K562 (cell line): ENCODE measurements at regions not wholly inside any gene's neighbourhood (a gene's known extent, or its start where the extent isn't known, plus 50 kb on each side); places are given as distances from the start of the nearest gene placed in this dataset.

Experiments
- ATAC-seq: fragments of 200-7000 bp; cut with Tn5 transposase; 3 replicates; pipeline ENCODE4 v1.9.1; 2020; ENCODE audit warnings: moderate library complexity
- BruUV-seq: library from RNA; stranded (reverse); fragments of 400-500 nt; replicated peaks from 2 replicates; lab custom pipeline; 2021; lab: Mats Ljungman, UMichigan
- CTCF ChIA-PET: fragments of 300-600 bp; formaldehyde crosslinking; extraction: SDS; loops from one replicate; lab custom pipeline; 2021; ENCODE audit warnings: low intra/inter-chr PET ratio; lab: Yijun Ruan, JAX
- POLR2A ChIA-PET: fragments of 300-600, 350-650 bp; sonication (Branson Sonifier 250); formaldehyde crosslinking; extraction: SDS; loops from one replicate; lab custom pipeline; 2021; ENCODE audit warnings: antibody characterized with exemption, inconsistent platforms; lab: Yijun Ruan, JAX
- DNase-seq, 4 experiments: peaks; one replicate each; pipeline versions ENCODE4 v3.0.0 to v3.0.0-alpha.2; 2011 to 2018; ENCODE audit warnings: low spot score in 3 of 4, mixed read lengths in 3 of 4; ENCODE audit errors: extremely low read depth in 1 of 4
- FAIRE-seq: peaks from 2 replicates; lab custom pipeline; 2011; peaks lifted over from hg19 to GRCh38; lab: Jason Lieb, UNC
- H2AFZ ChIP-seq: 2 replicates; pipeline ENCODE4 v1.6.0; 2011; ENCODE audit warnings: low read depth, low read length, control low read depth, inconsistent platforms
- H3K27ac ChIP-seq: fragments of 200-600 bp; 3 replicates; pipeline ENCODE4 v1.8.0; 2011; ENCODE audit warnings: low read depth, mild to moderate bottlenecking, control low read depth, inconsistent platforms, low read length, moderate library complexity, mixed read lengths; ENCODE audit errors: extremely low read depth
- H3K27me3 ChIP-seq, 2 experiments: fragments of 300-600 bp in 1 of 2; 2 replicates in 1 of 2; 3 replicates in 1 of 2; pipeline versions ENCODE4 v1.6.0 to v1.8.0; 2011; ENCODE audit warnings: inconsistent platforms in 2 of 2, low read length in 2 of 2, mild to moderate bottlenecking in 1 of 2, mixed read lengths in 1 of 2, moderate library complexity in 1 of 2; ENCODE audit not compliant: control insufficient read depth in 2 of 2, insufficient read depth in 2 of 2
- H3K36me3 ChIP-seq: fragments of 300-600 bp; 3 replicates; pipeline ENCODE4 v1.8.0; 2011; ENCODE audit warnings: mild to moderate bottlenecking, low read length, inconsistent platforms; ENCODE audit not compliant: control insufficient read depth, insufficient read depth
- H3K4me1 ChIP-seq, 2 experiments: fragments of 200-600 bp in 1 of 2; replicated peaks in 1 of 2; 2 replicates in 1 of 2; 3 replicates in 1 of 2; pipeline versions ENCODE4 v1.5.1 to v1.8.0; 2011; ENCODE audit warnings: inconsistent platforms in 2 of 2, low read length in 2 of 2, mild to moderate bottlenecking in 1 of 2, mixed read lengths in 1 of 2, moderate library complexity in 1 of 2; ENCODE audit not compliant: control insufficient read depth in 2 of 2, insufficient read depth in 2 of 2
- H3K4me2 ChIP-seq: 2 replicates; pipeline ENCODE4 v1.6.1; 2011; ENCODE audit warnings: low read length, control low read depth, inconsistent platforms, mixed read lengths; ENCODE audit not compliant: insufficient read depth
- H3K4me3 ChIP-seq: fragments of 200-600 bp; sonication (generic), shearing (Covaris generic); 2 replicates; pipeline ENCODE4 v1.5.1; 2016; ENCODE audit warnings: control low read depth, inconsistent platforms
- H3K79me2 ChIP-seq: fragments of 200-600 bp; 3 replicates; pipeline ENCODE4 v1.8.0; 2011; ENCODE audit warnings: low read length, inconsistent platforms; ENCODE audit not compliant: control insufficient read depth, insufficient read depth
- H3K9ac ChIP-seq, 2 experiments: 2 replicates each; pipeline versions ENCODE4 v1.6.0 to v1.6.1; 2011; ENCODE audit warnings: low read depth in 2 of 2, low read length in 2 of 2, control low read depth in 1 of 2, inconsistent platforms in 1 of 2, mild to moderate bottlenecking in 1 of 2, mixed read lengths in 1 of 2; ENCODE audit not compliant: insufficient read depth in 1 of 2
- H3K9me1 ChIP-seq: one replicate; pipeline ENCODE4 v1.6.0; 2011; ENCODE audit warnings: inconsistent platforms, mild to moderate bottlenecking, low read length, moderate library complexity; ENCODE audit not compliant: control insufficient read depth, insufficient read depth
- H3K9me3 ChIP-seq: replicated peaks from 2 replicates; pipeline ENCODE4 v1.5.1; 2011; ENCODE audit warnings: low read depth, low read length, inconsistent platforms; ENCODE audit not compliant: control insufficient read depth, insufficient read depth
- H4K20me1 ChIP-seq: replicated peaks from 2 replicates; pipeline ENCODE4 v1.6.1; 2011; ENCODE audit warnings: low read length, inconsistent platforms, mixed read lengths; ENCODE audit not compliant: control insufficient read depth, insufficient read depth
- BRF1 ChIP-seq: IDR thresholded peaks from 3 replicates; pipeline ENCODE4 v1.6.1; 2011; ENCODE audit warnings: borderline replicate concordance, mild to moderate bottlenecking; ENCODE audit not compliant: insufficient read length; ENCODE audit errors: extremely low read depth
- EGR1 ChIP-seq: fragments of 450-650 bp; conservative IDR thresholded peaks from 2 replicates; pipeline ENCODE4 v1.6.1; 2017; ENCODE audit warnings: mild to moderate bottlenecking
- ETV5 ChIP-seq: sonication (generic); formaldehyde crosslinking; IDR thresholded peaks from 2 replicates; pipeline ENCODE4 v1.4.0; 2020; ENCODE audit warnings: low read depth, mild to moderate bottlenecking, missing genetic modification reagents
- TAF9B ChIP-seq: fragments of 450-650 bp; IDR thresholded peaks from 2 replicates; pipeline ENCODE4 v1.6.1; 2018; ENCODE audit warnings: mild to moderate bottlenecking; ENCODE audit not compliant: partially characterized antibody
- WHSC1 ChIP-seq: IDR thresholded peaks from one replicate; pipeline ENCODE4 v1.6.1; 2012; ENCODE audit warnings: low read length, control low read depth, inconsistent platforms
- ZNF143 ChIP-seq: sonication (generic); formaldehyde crosslinking; IDR thresholded peaks from 2 replicates; pipeline ENCODE4 v1.9.0; 2022; ENCODE audit warnings: mild to moderate bottlenecking, missing genetic modification reagents
- ZNF318 ChIP-seq, 2 experiments: fragments of 450-650 bp; IDR thresholded peaks; 2 replicates each; pipeline ENCODE4 v1.6.1; 2016; ENCODE audit warnings: mild to moderate bottlenecking in 2 of 2, borderline replicate concordance in 1 of 2, low read depth in 1 of 2, moderate library complexity in 1 of 2
- ZNF696 ChIP-seq: fragments of 250-450 bp; sonication (Bioruptor Pico); conservative IDR thresholded peaks from 2 replicates; pipeline ENCODE4 v1.4.0; 2020; ENCODE audit warnings: mild to moderate bottlenecking, moderate library complexity
- WGBS: fragments of 100-300 bp; shearing (Covaris generic); methylation state at CpG from one replicate; pipeline ENCODE4 v1.1.6; 2016; ENCODE audit warnings: low coverage, mixed read lengths; ENCODE audit not compliant: insufficient coverage; ENCODE audit errors: missing lambda C conversion rate; 5-methylcytosine and 5-hydroxymethylcytosine counted together
- in situ Hi-C: fragments of 300-500 bp; cut with MboI; formaldehyde crosslinking; loops from 4 replicates; pipeline ENCODE4 v1.15.0; 2018; ENCODE audit warnings: inconsistent platforms, mixed read lengths
- intact Hi-C: fragments of 100-400 bp; cut with micrococcal nuclease; formaldehyde crosslinking; loops from 2 replicates; pipeline ENCODE4 v1.14.2; 2022

GRCh38 chr12:91538418-91538817 is 355.8 kb upstream of the DCN start:
- no peaks in the 10 kb centered on the region for H3K9me1 ChIP-seq
- H3K9ac ChIP-seq, result no peak overlapping the region
- in situ Hi-C loops (no loop called here), intact Hi-C loops (no loop called here)
- H3K4me1 ChIP-seq, result no peaks in the 10 kb centered on the region
- no peak for ATAC-seq
- H3K27me3 ChIP-seq, result no peaks in the 10 kb centered on the region
- H3K9me3 ChIP-seq, result no peaks in the 10 kb centered on the region
- TF ChIP-seq WHSC1 (no peak), BRF1 (no peak), ETV5 (CRISPR knock-in tag) (no peak), ZNF318 (IDR thresholded peaks at IDR 0.05; ENCODE audit: borderline replicate concordance in 1 of 2, low read depth in 1 of 2) (no peak), EGR1 (no peak), ZNF696 (CRISPR knock-in tag) (no peak), ZNF143 (CRISPR knock-in tag) (no peak), TAF9B (no peak)
- no peak overlapping the region for H3K27ac ChIP-seq
- FAIRE-seq, result no peak
- no peaks in the 10 kb centered on the region for H3K36me3 ChIP-seq
- no peak overlapping the region for H2AFZ ChIP-seq
- no peaks in the 10 kb centered on the region for H4K20me1 ChIP-seq
- peaks cover 11% of the 10 kb centered on the region; the same call in 1 of the 3 replicates for H3K79me2 ChIP-seq
- POLR2A ChIA-PET, result interaction anchor here (0.6 to 1.5 kb wide), 3 partner anchors 12 to 40 kb away, joined by 3 to 4 read pairs (median 3); no protein-coding TSS in a partner anchor
- no peak for DNase-seq
- WGBS, result 64% methylated on average over 4 of the region's 4 CpGs
- no TSS peak for BruUV-seq
- CTCF ChIA-PET, result no interaction called here
- H3K4me3 ChIP-seq, result no peak overlapping the region
- no peak overlapping the region for H3K4me2 ChIP-seq
